Upper lobe of right lung (tissue), 1 donor: ENCODE measurements at regions not wholly inside any gene's neighbourhood (a gene's known extent, or its start where the extent isn't known, plus 50 kb on each side); places are given as distances from the start of the nearest gene placed in this dataset.
A peak's percentile ranks its signal among the peaks of the same experiment; 100 is the strongest.

Experiments used
- ATAC-seq: fragments of 200-7000 bp; cut with Tn5 transposase; one replicate; pipeline ENCODE4 v1.9.1; 2020; ENCODE audit warnings: mild to moderate bottlenecking, moderate library complexity
- DNase-seq: peaks from one replicate; pipeline ENCODE4 v3.0.0-alpha.2; 2020
- H3K27ac ChIP-seq: fragments of 200-600 bp; one replicate; pipeline ENCODE4 v1.8.0; 2022
- H3K27me3 ChIP-seq: fragments of 200-600 bp; one replicate; pipeline ENCODE4 v1.8.0; 2022; ENCODE audit warnings: mild to moderate bottlenecking
- H3K36me3 ChIP-seq: fragments of 200-600 bp; one replicate; pipeline ENCODE4 v1.8.0; 2022
- H3K4me1 ChIP-seq: fragments of 200-600 bp; one replicate; pipeline ENCODE4 v1.8.0; 2022
- H3K4me3 ChIP-seq: fragments of 200-600 bp; one replicate; pipeline ENCODE4 v1.8.0; 2022; ENCODE audit warnings: mild to moderate bottlenecking
- H3K9me3 ChIP-seq: fragments of 200-600 bp; one replicate; pipeline ENCODE4 v1.8.0; 2022
- intact Hi-C: fragments of 100-400 bp; cut with DNase I; formaldehyde crosslinking; loops from one replicate; pipeline ENCODE4 v1.11.0; 2022
- TF ChIP-seq, protein P1 (sequence below): fragments of 200-600 bp; IDR thresholded peaks from one replicate; pipeline ENCODE4 v1.8.0; 2022; ENCODE audit warnings: antibody characterized with exemption
- donor health status: DM: no; HTN: yes; CAD: no; lungs with severe emphysema.

DNA sequence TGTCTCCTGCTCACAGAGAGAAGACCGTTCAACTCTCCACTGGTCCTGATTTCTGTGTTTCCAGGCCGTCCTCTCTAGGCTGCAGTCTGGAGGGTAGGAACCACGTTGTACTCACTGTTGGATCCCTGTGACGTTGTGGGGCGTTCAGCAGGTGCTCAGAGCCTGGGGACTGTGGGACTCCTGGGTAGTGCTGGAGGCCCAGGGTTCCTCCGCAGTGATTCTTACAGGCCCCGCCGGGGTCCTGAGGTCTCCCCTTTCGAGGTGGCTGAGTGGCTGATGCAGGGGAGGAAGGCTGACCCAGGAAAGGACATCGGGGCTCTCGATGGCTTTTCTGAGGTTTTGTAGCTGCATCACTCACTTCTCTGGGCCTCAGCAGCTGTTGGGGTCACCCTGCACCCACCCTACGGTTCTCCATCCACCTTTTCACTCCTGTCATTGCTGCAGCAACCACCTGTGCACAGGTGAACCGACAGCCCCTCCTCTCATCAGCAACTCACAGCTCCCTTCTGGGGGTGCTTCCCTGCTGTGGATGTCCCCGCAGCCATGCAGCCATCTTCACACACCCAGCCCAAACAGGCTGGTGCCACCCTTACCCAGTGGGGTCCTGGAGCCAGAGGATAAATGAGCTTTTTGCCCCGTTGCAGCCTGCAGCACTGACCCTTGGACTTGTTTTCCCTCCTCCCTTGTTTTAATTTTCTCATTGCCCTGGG is 169.6 kb upstream of the HDAC4 start:
- no peaks in the 10 kb centered on the region for H3K36me3 ChIP-seq
- H3K4me3 ChIP-seq: no peak overlapping the region
- H3K9me3 ChIP-seq: no peaks in the 10 kb centered on the region
- ATAC-seq (no peak), DNase-seq (peak; percentile 51)
- no peaks in the 10 kb centered on the region for H3K4me1 ChIP-seq
- intact Hi-C loops: no loop called here
- TF ChIP-seq, protein P1, sequence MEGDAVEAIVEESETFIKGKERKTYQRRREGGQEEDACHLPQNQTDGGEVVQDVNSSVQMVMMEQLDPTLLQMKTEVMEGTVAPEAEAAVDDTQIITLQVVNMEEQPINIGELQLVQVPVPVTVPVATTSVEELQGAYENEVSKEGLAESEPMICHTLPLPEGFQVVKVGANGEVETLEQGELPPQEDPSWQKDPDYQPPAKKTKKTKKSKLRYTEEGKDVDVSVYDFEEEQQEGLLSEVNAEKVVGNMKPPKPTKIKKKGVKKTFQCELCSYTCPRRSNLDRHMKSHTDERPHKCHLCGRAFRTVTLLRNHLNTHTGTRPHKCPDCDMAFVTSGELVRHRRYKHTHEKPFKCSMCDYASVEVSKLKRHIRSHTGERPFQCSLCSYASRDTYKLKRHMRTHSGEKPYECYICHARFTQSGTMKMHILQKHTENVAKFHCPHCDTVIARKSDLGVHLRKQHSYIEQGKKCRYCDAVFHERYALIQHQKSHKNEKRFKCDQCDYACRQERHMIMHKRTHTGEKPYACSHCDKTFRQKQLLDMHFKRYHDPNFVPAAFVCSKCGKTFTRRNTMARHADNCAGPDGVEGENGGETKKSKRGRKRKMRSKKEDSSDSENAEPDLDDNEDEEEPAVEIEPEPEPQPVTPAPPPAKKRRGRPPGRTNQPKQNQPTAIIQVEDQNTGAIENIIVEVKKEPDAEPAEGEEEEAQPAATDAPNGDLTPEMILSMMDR: no peak
- no peaks in the 10 kb centered on the region for H3K27me3 ChIP-seq
- no peak overlapping the region for H3K27ac ChIP-seq

DNA sequence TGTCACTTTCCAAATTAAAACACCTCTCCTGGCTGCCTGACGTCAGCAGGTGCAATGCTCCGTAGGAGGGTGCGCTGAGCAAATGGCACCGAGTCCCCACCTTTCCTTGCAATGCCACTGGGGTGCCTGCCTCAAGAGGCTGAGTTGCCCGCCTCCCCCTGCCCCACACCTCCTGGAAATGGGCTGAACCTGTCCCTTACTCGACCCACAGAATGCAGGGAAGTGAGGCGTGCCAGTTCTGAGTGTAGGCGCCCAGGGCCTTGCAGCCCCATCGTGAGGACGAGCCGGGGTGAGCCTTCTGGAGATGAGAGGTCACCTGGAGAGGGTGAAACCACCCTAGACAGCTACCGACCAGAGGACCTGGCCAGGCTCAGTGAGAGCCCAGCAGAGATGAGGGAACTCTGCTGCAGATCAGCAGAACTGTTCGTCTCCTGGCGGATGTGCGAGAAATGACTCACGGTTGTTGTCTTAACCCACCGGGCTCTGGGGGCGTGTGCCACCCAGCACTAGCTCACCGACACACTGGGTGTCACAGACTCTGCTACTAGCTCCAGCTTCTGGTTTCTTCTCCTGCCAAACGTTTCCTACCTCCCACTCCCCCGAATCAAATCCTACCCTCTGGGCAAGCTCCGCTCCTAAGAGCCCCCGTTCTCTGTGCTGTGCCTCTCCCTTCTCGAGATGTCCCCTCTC is 168.7 kb upstream of the HDAC4 start:
- TF ChIP-seq, protein P1: no peak
- no peak overlapping the region for H3K27ac ChIP-seq
- no peaks in the 10 kb centered on the region for H3K4me1 ChIP-seq
- no peaks in the 10 kb centered on the region for H3K36me3 ChIP-seq
- intact Hi-C loops: no loop called here
- no peak for ATAC-seq
- no peaks in the 10 kb centered on the region for H3K27me3 ChIP-seq
- peak; percentile 58 for DNase-seq
- H3K9me3 ChIP-seq: no peaks in the 10 kb centered on the region
- H3K4me3 ChIP-seq: no peak overlapping the region

DNA sequence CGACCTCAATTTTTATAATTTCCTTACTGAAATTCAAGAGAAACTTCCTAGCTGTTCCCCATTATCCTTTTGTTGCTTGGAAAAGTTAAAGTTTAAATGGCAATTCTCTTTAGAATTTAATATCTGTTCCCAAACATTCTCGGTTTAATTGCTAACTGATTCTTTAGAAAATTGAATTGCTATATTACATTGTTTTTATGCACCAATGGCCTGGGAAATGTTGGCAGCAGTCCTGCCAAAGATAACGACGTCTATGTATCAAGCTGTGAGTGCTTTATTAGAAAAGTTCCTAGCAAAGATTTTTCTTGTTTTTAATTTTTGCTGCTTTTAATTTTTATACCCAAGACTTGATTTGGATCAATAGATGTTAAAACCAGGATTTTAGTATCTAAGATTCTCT is 167.8 kb upstream of the HDAC4 start:
- no peak for ATAC-seq
- no peaks in the 10 kb centered on the region for H3K27me3 ChIP-seq
- no peak for DNase-seq
- no peaks in the 10 kb centered on the region for H3K9me3 ChIP-seq
- H3K4me3 ChIP-seq: no peak overlapping the region
- H3K4me1 ChIP-seq: no peaks in the 10 kb centered on the region
- TF ChIP-seq, protein P1: no peak
- H3K27ac ChIP-seq: no peak overlapping the region
- intact Hi-C loops: no loop called here
- H3K36me3 ChIP-seq: no peaks in the 10 kb centered on the region

DNA sequence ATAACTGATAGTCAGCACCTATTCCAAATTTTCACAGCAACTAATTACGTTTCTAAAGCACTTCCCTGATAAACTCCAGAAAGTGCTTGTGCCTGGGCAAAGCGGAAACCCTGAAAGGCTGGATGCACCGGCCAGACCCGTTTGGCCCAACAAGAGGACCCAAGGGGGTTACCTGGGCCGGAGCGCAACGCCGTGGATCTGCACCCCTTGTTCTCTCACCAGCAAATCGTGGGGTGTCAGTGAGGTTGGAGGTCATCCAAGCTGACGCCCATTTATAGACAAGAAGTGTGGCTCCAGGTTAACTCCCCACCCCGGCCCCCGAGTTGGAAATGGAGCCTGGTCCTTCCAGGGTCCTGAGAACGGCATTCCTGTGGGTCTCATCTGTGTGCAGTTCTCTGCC is 167.0 kb upstream of the HDAC4 start:
- intact Hi-C loops: no loop called here

DNA sequence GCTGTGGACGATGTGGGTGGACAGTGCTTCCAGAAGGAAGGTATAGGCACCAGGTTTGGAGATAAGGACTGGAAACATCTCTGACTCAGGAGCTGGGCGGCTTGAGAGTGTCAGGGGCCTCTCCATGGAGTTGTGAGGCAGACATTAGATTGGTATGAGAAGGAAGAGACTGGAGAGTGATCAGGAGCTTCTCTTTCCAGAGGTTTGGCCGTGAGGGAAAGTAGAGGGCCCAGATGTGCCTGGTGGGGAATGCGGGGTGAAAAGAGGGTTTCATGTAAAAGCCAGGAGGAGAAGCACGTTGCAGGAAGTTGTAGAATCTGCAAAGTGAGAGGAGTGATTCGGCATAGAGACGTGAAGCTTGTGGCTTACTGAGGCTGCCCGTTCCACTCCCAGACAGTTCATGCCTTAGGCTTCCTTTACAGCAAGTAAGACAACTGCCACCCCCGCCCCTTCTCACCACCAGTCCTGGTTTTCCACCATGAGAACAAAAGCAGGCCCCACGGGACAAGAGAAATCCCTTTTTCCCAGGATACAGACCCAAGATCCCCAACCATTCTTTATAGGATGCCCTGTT is 166.3 kb upstream of the HDAC4 start:
- intact Hi-C loops: no loop called here
- Histone ChIP-seq H3K4me1 (no peaks in the 10 kb centered on the region), H3K4me3 (no peak overlapping the region), H3K9me3 (no peaks in the 10 kb centered on the region), H3K27ac (no peak overlapping the region), H3K27me3 (no peaks in the 10 kb centered on the region), H3K36me3 (no peaks in the 10 kb centered on the region)
- TF ChIP-seq, protein P1: no peak
- ATAC-seq (no peak), DNase-seq (peak; percentile 29)

More for the DNA sequence above, 167.0 kb upstream of the HDAC4 start:
- Histone ChIP-seq H3K27me3 (no peaks in the 10 kb centered on the region), H3K27ac (no peak overlapping the region), H3K4me3 (no peak overlapping the region), H3K4me1 (no peaks in the 10 kb centered on the region), H3K36me3 (no peaks in the 10 kb centered on the region), H3K9me3 (no peaks in the 10 kb centered on the region)
- ATAC-seq (no peak), DNase-seq (peak; percentile 34)
- TF ChIP-seq, protein P1: no peak
